GM06990 (cell line): ENCODE measurements at regions not wholly inside any gene's neighbourhood (a gene's known extent, or its start where the extent isn't known, plus 50 kb on each side); places are given as distances from the start of the nearest gene placed in this dataset.
"Not testable (repeated sequence)": the region's sequence is repeated elsewhere in the genome, so short reads cannot be mapped to it uniquely, and the experiment has no call there.

ENCODE experiments used
- DNase-seq: peaks from one replicate; pipeline ENCODE4 v3.0.0-alpha.2; 2011; ENCODE audit not compliant: insufficient read length; ENCODE audit errors: extremely low read depth
- H3K27me3 ChIP-seq: replicated peaks from 2 replicates; pipeline ENCODE4 v1.6.0; 2011; ENCODE audit warnings: low read length; ENCODE audit not compliant: control insufficient read depth, insufficient read depth
- H3K36me3 ChIP-seq: 2 replicates; pipeline ENCODE4 v1.5.1; 2011; ENCODE audit warnings: low read length; ENCODE audit not compliant: control insufficient read depth, insufficient read depth
- H3K4me3 ChIP-seq: replicated peaks from 2 replicates; pipeline ENCODE4 v1.5.1; 2011; ENCODE audit warnings: low read depth, mild to moderate bottlenecking, control low read depth, low read length
- TF ChIP-seq, protein P1 (sequence below): IDR thresholded peaks from 2 replicates; pipeline ENCODE4 v1.5.1; 2011; ENCODE audit warnings: low read length, control low read depth, mild to moderate bottlenecking, inconsistent platforms; ENCODE audit not compliant: insufficient read depth, poor library complexity, severe bottlenecking

DNA sequence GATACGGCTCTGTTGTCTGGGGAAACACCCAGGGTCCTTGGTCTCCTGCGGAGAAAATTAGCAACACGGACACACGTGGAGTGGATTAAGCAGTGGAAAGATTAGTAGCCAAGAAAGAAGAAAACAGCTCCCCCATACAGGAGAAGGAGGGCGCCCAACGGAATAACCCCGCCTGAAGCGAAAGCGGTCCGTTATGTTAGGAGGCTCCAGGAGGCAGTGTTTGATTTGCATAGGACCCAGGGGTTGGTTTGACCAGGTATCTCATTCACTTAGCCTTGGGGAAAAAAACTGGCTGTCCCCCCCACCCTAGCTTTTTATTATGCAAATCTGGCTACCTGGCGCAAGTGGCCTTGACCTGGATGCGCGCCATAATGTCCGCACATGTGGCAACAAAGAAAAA is 170.1 kb upstream of the KYNU start:
- no peak for DNase-seq
- Histone ChIP-seq H3K4me3 (no peak overlapping the region), H3K36me3 (no peaks in the 10 kb centered on the region), H3K27me3 (no peaks in the 10 kb centered on the region)
- TF ChIP-seq, protein P1, sequence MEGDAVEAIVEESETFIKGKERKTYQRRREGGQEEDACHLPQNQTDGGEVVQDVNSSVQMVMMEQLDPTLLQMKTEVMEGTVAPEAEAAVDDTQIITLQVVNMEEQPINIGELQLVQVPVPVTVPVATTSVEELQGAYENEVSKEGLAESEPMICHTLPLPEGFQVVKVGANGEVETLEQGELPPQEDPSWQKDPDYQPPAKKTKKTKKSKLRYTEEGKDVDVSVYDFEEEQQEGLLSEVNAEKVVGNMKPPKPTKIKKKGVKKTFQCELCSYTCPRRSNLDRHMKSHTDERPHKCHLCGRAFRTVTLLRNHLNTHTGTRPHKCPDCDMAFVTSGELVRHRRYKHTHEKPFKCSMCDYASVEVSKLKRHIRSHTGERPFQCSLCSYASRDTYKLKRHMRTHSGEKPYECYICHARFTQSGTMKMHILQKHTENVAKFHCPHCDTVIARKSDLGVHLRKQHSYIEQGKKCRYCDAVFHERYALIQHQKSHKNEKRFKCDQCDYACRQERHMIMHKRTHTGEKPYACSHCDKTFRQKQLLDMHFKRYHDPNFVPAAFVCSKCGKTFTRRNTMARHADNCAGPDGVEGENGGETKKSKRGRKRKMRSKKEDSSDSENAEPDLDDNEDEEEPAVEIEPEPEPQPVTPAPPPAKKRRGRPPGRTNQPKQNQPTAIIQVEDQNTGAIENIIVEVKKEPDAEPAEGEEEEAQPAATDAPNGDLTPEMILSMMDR: no peak

DNA sequence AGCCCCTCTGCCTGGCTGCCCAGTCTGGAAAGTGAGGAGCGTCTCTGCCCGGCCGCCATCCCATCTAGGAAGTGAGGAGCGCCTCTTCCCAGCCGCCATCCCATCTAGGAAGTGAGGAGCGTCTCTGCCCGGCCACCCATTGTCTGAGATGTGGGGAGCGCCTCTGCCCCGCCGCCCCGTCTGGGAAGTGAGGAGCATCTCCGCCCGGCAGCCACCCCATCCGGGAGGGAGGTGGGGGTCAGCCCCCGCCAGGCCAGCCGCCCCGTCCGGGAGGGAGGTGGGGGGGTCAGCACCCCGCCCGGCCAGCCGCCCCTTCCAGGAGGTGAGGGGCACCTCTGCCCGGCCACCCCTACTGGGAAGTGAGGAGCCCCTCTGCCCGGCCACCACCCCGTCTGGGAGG is 175.1 kb upstream of the KYNU start:
- not testable (repeated sequence) for DNase-seq, H3K4me3 ChIP-seq, H3K27me3 ChIP-seq, H3K36me3 ChIP-seq

- H3K27me3 ChIP-seq, H3K4me3 ChIP-seq, DNase-seq, H3K36me3 ChIP-seq: not testable (repeated sequence)
Measured at GRCh38 chr2:142695350-142696257, 181.9 kb upstream of the KYNU start.

DNA sequence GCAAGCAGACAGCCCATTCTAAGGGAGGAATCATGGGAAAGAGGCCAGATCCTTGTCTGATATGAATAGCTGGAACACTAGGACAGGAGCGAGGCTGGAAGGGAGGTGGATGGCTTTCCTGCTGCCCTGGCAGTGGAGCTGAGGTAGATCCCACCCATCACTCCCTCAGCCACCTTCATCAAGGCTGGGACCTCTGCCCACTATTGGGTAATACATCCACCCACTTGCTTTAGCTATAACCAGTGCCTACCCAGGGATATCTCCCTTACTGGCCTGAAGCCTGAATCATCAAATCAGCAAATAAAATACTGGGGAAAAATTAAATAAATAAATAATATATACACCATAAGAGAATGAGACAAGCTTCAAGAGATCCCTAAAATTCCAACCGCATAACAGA is 183.2 kb upstream of the KYNU start:
- TF ChIP-seq, protein P1: no peak
- DNase-seq: no peak
- Histone ChIP-seq H3K27me3 (no peaks in the 10 kb centered on the region), H3K36me3 (no peaks in the 10 kb centered on the region), H3K4me3 (no peak overlapping the region)

DNA sequence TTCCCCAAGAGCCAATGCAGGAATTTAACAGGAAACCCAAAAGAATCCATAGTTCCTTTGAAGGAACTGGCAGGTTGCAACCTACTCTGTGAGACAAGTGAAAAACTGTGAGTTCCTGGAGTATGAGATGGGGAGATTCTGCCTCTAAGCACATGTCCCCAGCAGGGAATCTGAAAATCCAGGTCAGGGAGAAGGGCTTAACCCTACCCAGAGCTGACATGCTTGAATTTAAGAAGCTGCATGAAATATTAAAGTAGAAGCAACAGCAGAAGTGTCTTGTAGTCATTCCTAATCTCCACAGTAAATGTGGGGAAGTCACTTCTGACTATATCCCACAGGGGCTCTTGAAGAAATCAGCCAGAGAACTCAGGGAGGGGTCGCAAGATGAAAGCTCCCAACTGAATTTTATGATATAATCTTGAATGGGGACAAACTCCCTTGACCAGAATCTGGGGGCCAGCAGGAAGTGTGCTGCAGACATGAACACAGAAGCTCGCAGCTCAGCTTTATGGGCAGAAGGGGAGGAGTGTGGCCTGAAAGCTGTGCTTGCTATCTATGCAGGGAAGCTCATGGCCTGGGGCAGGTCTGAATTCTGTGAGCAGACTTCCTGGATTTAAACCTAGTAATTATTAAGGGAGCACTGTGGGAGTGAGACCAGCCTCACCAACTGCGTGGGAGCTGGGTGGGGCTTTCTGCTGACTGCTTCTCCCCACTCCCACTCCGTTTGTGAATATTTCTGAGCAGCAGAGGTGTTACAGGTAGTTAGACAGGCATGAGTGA is 184.1 kb upstream of the KYNU start:
- Histone ChIP-seq H3K27me3 (no peaks in the 10 kb centered on the region), H3K4me3 (no peak overlapping the region), H3K36me3 (no peaks in the 10 kb centered on the region)
- TF ChIP-seq, protein P1: no peak
- DNase-seq: no peak

GRCh38 chr2:142688856-142689605 is 188.4 kb upstream of the KYNU start:
- TF ChIP-seq, protein P1: no peak
- no peaks in the 10 kb centered on the region for H3K36me3 ChIP-seq
- no peak overlapping the region for H3K4me3 ChIP-seq
- DNase-seq: no peak
- no peaks in the 10 kb centered on the region for H3K27me3 ChIP-seq
